ENCODE measurements at regions not wholly inside any gene's neighbourhood (a gene's known extent, or its start where the extent isn't known, plus 50 kb on each side); places are given as distances from the start of the nearest gene placed in this dataset.

DNA sequence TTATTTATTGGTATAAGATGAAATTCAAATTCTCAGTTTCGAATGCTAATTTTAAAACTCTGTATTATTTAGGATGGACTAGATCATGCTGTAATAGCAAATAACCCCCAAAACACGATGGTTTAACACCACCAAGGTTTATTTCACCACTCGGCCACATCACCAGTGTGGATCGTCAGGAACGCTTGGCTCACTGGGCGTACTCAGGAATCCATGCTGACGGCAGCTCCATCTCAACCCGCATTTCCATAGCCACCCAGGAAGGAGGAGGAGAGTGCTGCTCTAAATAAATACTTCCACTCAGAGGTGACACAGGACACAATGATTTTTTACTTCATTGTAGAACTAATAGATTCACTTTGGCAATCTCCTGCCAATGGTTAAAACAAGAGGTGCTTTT, 347.4 kb downstream of the SH3GL2 start:
- H3K27ac Mint-ChIP-seq = no peak overlapping the region
- WGBS (ENCODE audit: extremely low coverage, insufficient read length, low lambda C conversion rate) = no CpG with 5 or more reads among the region's 8 CpGs
- H2AFZ ChIP-seq (ENCODE audit: low read length) = no peak overlapping the region
- no peaks in the 10 kb centered on the region for H3K79me1 ChIP-seq (ENCODE audit: insufficient read depth, low read depth, low read length, poor library complexity, severe bottlenecking)
- no peak overlapping the region for H4K91ac ChIP-seq (ENCODE audit: insufficient read length, low read depth, low read length)
- H3K9ac ChIP-seq (ENCODE audit: extremely low read depth, insufficient read length, low read length) = no peak overlapping the region
- no peaks in the 10 kb centered on the region for H4K20me1 ChIP-seq (ENCODE audit: control insufficient read depth, insufficient read depth, insufficient read length)
- H2BK120ac ChIP-seq (ENCODE audit: low read depth, low read length, poor library complexity, severe bottlenecking) = no peak overlapping the region
- H3K79me2 ChIP-seq (ENCODE audit: insufficient read depth, low read length) = no peaks in the 10 kb centered on the region
- DNase-seq = no peak
- H3K36me3 Mint-ChIP-seq (ENCODE audit: insufficient read depth in 1 of 3, low read depth in 3 of 3) = no peaks in the 10 kb centered on the region
- no peaks in the 10 kb centered on the region for H3K9me3 ChIP-seq (ENCODE audit: control insufficient read depth, low read depth, low read length)
- no peak overlapping the region for H3K4ac ChIP-seq (ENCODE audit: low read depth, low read length)
- peaks cover 0 to 2% of the 10 kb centered on the region in 2 experiments; a peak in 1 of 5 replicates for H3K9me3 Mint-ChIP-seq
- no peak overlapping the region for H2BK15ac ChIP-seq (ENCODE audit: low read depth, low read length)
- H4K8ac ChIP-seq (replicated peaks; ENCODE audit: insufficient read length, low read depth, low read length) = no peak overlapping the region
- H3K27me3 ChIP-seq (ENCODE audit: insufficient read depth, low read length) = no peaks in the 10 kb centered on the region
- no peak overlapping the region for H2AK5ac ChIP-seq (ENCODE audit: insufficient read length, low read length)
- H3K4me3 Mint-ChIP-seq = no peak overlapping the region
- H3K27me3 Mint-ChIP-seq (ENCODE audit: low read depth) = no peaks in the 10 kb centered on the region
- peaks cover 6% of the 10 kb centered on the region; the same call in 1 of the 2 replicates for H3K4me1 ChIP-seq (ENCODE audit: insufficient read depth, low read length)
- H2BK5ac ChIP-seq (ENCODE audit: insufficient read length, low read length) = no peak overlapping the region
- H2BK12ac ChIP-seq (ENCODE audit: insufficient read length, low read depth, low read length) = no peak overlapping the region
- H4K5ac ChIP-seq (ENCODE audit: insufficient read length, low read depth, low read length) = no peak overlapping the region
- H3K14ac ChIP-seq (ENCODE audit: insufficient read depth, low read length) = no peak overlapping the region
- H3K56ac ChIP-seq (ENCODE audit: insufficient read length, low read depth, low read length) = no peak overlapping the region
- H2BK20ac ChIP-seq (ENCODE audit: low read depth, low read length, poor library complexity, severe bottlenecking) = no peak overlapping the region
- no peak overlapping the region for H3K23ac ChIP-seq (ENCODE audit: insufficient read length, low read depth, low read length)
- H3K4me2 ChIP-seq (ENCODE audit: insufficient read depth, insufficient read length, low read length) = no peak overlapping the region
- peaks cover 22% of the 10 kb centered on the region in 2 experiments for H3K4me1 Mint-ChIP-seq
- TF ChIP-seq, protein P1, sequence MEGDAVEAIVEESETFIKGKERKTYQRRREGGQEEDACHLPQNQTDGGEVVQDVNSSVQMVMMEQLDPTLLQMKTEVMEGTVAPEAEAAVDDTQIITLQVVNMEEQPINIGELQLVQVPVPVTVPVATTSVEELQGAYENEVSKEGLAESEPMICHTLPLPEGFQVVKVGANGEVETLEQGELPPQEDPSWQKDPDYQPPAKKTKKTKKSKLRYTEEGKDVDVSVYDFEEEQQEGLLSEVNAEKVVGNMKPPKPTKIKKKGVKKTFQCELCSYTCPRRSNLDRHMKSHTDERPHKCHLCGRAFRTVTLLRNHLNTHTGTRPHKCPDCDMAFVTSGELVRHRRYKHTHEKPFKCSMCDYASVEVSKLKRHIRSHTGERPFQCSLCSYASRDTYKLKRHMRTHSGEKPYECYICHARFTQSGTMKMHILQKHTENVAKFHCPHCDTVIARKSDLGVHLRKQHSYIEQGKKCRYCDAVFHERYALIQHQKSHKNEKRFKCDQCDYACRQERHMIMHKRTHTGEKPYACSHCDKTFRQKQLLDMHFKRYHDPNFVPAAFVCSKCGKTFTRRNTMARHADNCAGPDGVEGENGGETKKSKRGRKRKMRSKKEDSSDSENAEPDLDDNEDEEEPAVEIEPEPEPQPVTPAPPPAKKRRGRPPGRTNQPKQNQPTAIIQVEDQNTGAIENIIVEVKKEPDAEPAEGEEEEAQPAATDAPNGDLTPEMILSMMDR (conservative IDR thresholded peaks at IDR 0.05) = no peak
- no peak overlapping the region for H3K27ac ChIP-seq (ENCODE audit: insufficient read length, low read depth, low read length)
- H3K18ac ChIP-seq (ENCODE audit: insufficient read length, low read depth, low read length) = no peak overlapping the region
- H3T11ph ChIP-seq (ENCODE audit: low read length) = no peak overlapping the region
- no peaks in the 10 kb centered on the region for H3K23me2 ChIP-seq (ENCODE audit: insufficient read length, low read depth, low read length, poor library complexity, severe bottlenecking)
